HG02884 (cell line): ENCODE measurements at regions not wholly inside any gene's neighbourhood (a gene's known extent, or its start where the extent isn't known, plus 50 kb on each side); places are given as distances from the start of the nearest gene placed in this dataset.
"Not testable (repeated sequence)": the region's sequence is repeated elsewhere in the genome, so short reads cannot be mapped to it uniquely, and the experiment has no call there.

Experiments
- ATAC-seq: cut with Tn5 transposase; IDR thresholded peaks from one replicate; pipeline ENCODE4 v1.9.1; 2021; ENCODE audit warnings: mild to moderate bottlenecking, moderate library complexity; ENCODE audit not compliant: unreplicated experiment

- no peak for ATAC-seq
Observed at GRCh38 chr21:41571938-41572510, 64.1 kb upstream of the TMPRSS2 start.

GRCh38 chr21:41570791-41571355 lies 62.9 kb upstream of the TMPRSS2 start:
- ATAC-seq: peak; percentile 96

GRCh38 chr21:41568606-41569385 lies 60.8 kb upstream of the TMPRSS2 start:
- no peak for ATAC-seq

- ATAC-seq: no peak
Observed at GRCh38 chr21:41567901-41568510, 60.0 kb upstream of the TMPRSS2 start.

GRCh38 chr21:41567237-41567636 lies 59.3 kb upstream of the TMPRSS2 start:
- not testable (repeated sequence) for ATAC-seq

GRCh38 chr21:41566500-41567014 lies 58.6 kb upstream of the TMPRSS2 start:
- no peak for ATAC-seq

- ATAC-seq: no peak
Observed at GRCh38 chr21:41565550-41565949, 57.6 kb upstream of the TMPRSS2 start.

- no peak for ATAC-seq
Observed at GRCh38 chr21:41564871-41565274, 56.9 kb upstream of the TMPRSS2 start.

- no peak for ATAC-seq
Observed at GRCh38 chr21:41562101-41563000, 54.4 kb upstream of the TMPRSS2 start.

GRCh38 chr21:41561701-41562100 lies 53.7 kb upstream of the TMPRSS2 start:
- no peak for ATAC-seq

GRCh38 chr21:41560661-41561158 lies 52.8 kb upstream of the TMPRSS2 start:
- no peak for ATAC-seq

- ATAC-seq: no peak
Observed at GRCh38 chr21:41559658-41560631, 52.0 kb upstream of the TMPRSS2 start.

GRCh38 chr21:41558842-41559241 lies 50.9 kb upstream of the TMPRSS2 start:
- no peak for ATAC-seq

GRCh38 chr21:41557884-41558283 lies 49.9 kb upstream of the TMPRSS2 start:
- no peak for ATAC-seq
